ENCODE measurements at regions not wholly inside any gene's neighbourhood (a gene's known extent, or its start where the extent isn't known, plus 50 kb on each side); places are given as distances from the start of the nearest gene placed in this dataset.

- no peak for TF ChIP-seq EP300 (IDR thresholded peaks at IDR 0.05; ENCODE audit: low read depth in 2 of 2, low read length in 2 of 2)
- no peak for TF ChIP-seq EP300 (CRISPR knock-in tag; IDR thresholded peaks at IDR 0.05; ENCODE audit: borderline replicate concordance)
- no peak for TF ChIP-seq SMAD1 (CRISPR knock-in tag; IDR thresholded peaks at IDR 0.05; ENCODE audit: borderline replicate concordance, low read depth)
- no peak for TF ChIP-seq GTF2F1 (IDR thresholded peaks at IDR 0.05; ENCODE audit: low read length)
- TF ChIP-seq RARA (CRISPR knock-in tag; IDR thresholded peaks at IDR 0.05), result no peak
- no peak for TF ChIP-seq POLR2AphosphoS5 (IDR thresholded peaks at IDR 0.05; ENCODE audit: low read depth, low read length)
- no peak for TF ChIP-seq U2AF2 (IDR thresholded peaks at IDR 0.05; ENCODE audit: low read depth, low read length)
- TF ChIP-seq NR2C2 (CRISPR knock-in tag; IDR thresholded peaks at IDR 0.05; ENCODE audit: borderline replicate concordance), result no peak
- TF ChIP-seq NR2F6 (IDR thresholded peaks at IDR 0.05), result no peak
- TF ChIP-seq NR2F6 (CRISPR knock-in tag; IDR thresholded peaks at IDR 0.05), result no peak
- TF ChIP-seq ZNF589 (CRISPR knock-in tag; conservative IDR thresholded peaks at IDR 0.05), result no peak
- no peak for TF ChIP-seq MXI1 (IDR thresholded peaks at IDR 0.05; ENCODE audit: borderline replicate concordance, low read depth, low read length)
- no peak for TF ChIP-seq YY1 (IDR thresholded peaks at IDR 0.05; ENCODE audit: insufficient read depth, insufficient replicate concordance, low read depth, low read length)
- no peak for TF ChIP-seq CTCF (CRISPR knock-in tag; IDR thresholded peaks at IDR 0.05)
- no peak for TF ChIP-seq ZNF746 (CRISPR knock-in tag; IDR thresholded peaks at IDR 0.05)
Observed at GRCh38 chr3:178079966-178080365, 456.3 kb upstream of the KCNMB2 start.
